Uterus (tissue), 3 donors: ENCODE measurements at regions not wholly inside any gene's neighbourhood (a gene's known extent, or its start where the extent isn't known, plus 50 kb on each side); places are given as distances from the start of the nearest gene placed in this dataset.

Experiments
- DNase-seq, 2 donors: peaks; one replicate each; pipeline ENCODE4 v3.0.0-alpha.2; 2019 to 2020
- H3K27ac ChIP-seq, 2 donors: fragments of 200-600 bp; sonication (generic); 1 replicate in 1 of 2; 2 replicates in 1 of 2; pipeline ENCODE4 v1.5.1; 2016 to 2018
- H3K27me3 ChIP-seq, 2 donors: fragments of 200-600 bp; sonication (generic); one replicate each; pipeline ENCODE4 v1.5.1; 2018 to 2019; ENCODE audit warnings: control low read depth in 1 of 2
- H3K36me3 ChIP-seq, 2 donors: fragments of 200-600 bp; sonication (generic); one replicate each; pipeline ENCODE4 v1.5.1; 2019; ENCODE audit warnings: control low read depth in 1 of 2
- H3K4me1 ChIP-seq, 2 donors: fragments of 200-600 bp; sonication (generic); one replicate each; pipeline ENCODE4 v1.5.1; 2018 to 2019; ENCODE audit warnings: control low read depth in 1 of 2
- H3K4me3 ChIP-seq, 2 donors: fragments of 200-600 bp; sonication (generic); 1 replicate in 1 of 2; 2 replicates in 1 of 2; pipeline ENCODE4 v1.5.1; 2018 to 2019; ENCODE audit warnings: mild to moderate bottlenecking in 1 of 2
- H3K9me3 ChIP-seq, 2 donors: fragments of 200-600 bp; sonication (generic); one replicate each; pipeline ENCODE4 v1.5.1; 2019; ENCODE audit warnings: control low read depth in 1 of 2
- POLR2A ChIP-seq, 2 donors: fragments of 450-650 bp; IDR thresholded peaks; one replicate each; pipeline ENCODE4 v1.6.1; 2016; ENCODE audit warnings: antibody characterized with exemption in 2 of 2, mild to moderate bottlenecking in 1 of 2, moderate library complexity in 1 of 2
- intact Hi-C: fragments of 100-400 bp; cut with DNase I; formaldehyde crosslinking; loops from one replicate; pipeline ENCODE4 v1.15.1; 2023; ENCODE audit warnings: low total_unique reads
- TF ChIP-seq, protein P1 (sequence below), 4 experiments: fragments of 200-600 bp in 2 of 4; fragments of 450-650 bp in 2 of 4; sonication (generic) in 2 of 4; IDR thresholded peaks; one replicate each; pipeline ENCODE4 v1.5.1; 2016 to 2019; ENCODE audit warnings: antibody characterized with exemption in 4 of 4, mild to moderate bottlenecking in 2 of 4, moderate library complexity in 1 of 4
- donor health status: DM: yes; HTN: yes; CAD: no.

GRCh38 chr4:127203562-127204200 lies 429.1 kb upstream of the INTU start:
- no peak for TF ChIP-seq POLR2A (IDR thresholded peaks at IDR 0.05)
- TF ChIP-seq, protein P1, sequence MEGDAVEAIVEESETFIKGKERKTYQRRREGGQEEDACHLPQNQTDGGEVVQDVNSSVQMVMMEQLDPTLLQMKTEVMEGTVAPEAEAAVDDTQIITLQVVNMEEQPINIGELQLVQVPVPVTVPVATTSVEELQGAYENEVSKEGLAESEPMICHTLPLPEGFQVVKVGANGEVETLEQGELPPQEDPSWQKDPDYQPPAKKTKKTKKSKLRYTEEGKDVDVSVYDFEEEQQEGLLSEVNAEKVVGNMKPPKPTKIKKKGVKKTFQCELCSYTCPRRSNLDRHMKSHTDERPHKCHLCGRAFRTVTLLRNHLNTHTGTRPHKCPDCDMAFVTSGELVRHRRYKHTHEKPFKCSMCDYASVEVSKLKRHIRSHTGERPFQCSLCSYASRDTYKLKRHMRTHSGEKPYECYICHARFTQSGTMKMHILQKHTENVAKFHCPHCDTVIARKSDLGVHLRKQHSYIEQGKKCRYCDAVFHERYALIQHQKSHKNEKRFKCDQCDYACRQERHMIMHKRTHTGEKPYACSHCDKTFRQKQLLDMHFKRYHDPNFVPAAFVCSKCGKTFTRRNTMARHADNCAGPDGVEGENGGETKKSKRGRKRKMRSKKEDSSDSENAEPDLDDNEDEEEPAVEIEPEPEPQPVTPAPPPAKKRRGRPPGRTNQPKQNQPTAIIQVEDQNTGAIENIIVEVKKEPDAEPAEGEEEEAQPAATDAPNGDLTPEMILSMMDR (IDR thresholded peaks at IDR 0.05), result no peak
- no peak overlapping the region for H3K4me3 ChIP-seq
- DNase-seq, result no peak

GRCh38 chr4:127204322-127204721 lies 428.4 kb upstream of the INTU start:
- no peak for TF ChIP-seq POLR2A (IDR thresholded peaks at IDR 0.05)
- TF ChIP-seq, protein P1 (IDR thresholded peaks at IDR 0.05), result no peak
- Histone ChIP-seq H3K27ac (no peak overlapping the region), H3K4me1 (no peaks in the 10 kb centered on the region), H3K9me3 (no peaks in the 10 kb centered on the region), H3K27me3 (no peaks in the 10 kb centered on the region), H3K4me3 (no peak overlapping the region), H3K36me3 (no peaks in the 10 kb centered on the region)
- intact Hi-C loops, result no loop called here
- DNase-seq, result no peak

More at GRCh38 chr4:127203562-127204200, 429.1 kb upstream of the INTU start:
- intact Hi-C loops, result no loop called here
- Histone ChIP-seq H3K4me1 (no peaks in the 10 kb centered on the region), H3K36me3 (no peaks in the 10 kb centered on the region), H3K27ac (no peak overlapping the region), H3K9me3 (no peaks in the 10 kb centered on the region), H3K27me3 (no peaks in the 10 kb centered on the region)

DNA sequence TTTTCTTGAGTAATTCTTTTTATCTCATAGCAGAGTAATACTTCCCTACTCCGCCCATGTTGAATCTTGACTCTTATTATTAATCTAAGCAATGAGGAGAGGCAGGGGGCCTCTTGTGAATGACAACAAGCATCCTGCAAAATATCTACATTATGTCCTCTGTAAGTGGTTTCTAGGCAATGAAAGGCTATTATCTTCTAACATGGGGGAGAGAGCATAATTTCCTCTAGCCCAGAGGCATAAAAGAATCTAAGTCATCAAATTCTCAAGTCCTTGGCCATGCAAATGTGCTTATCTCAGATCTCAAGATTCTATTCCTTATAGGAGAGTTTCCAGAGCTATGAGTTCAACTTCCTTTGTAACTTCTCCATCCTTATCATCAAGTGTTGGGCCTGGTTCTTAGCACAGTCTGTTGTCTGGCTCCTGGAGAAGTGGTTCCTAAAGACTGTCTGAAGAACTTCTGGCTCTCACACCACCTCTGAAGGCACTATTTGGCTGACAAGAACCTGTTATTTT lies 423.1 kb upstream of the INTU start:
- Histone ChIP-seq H3K36me3 (no peaks in the 10 kb centered on the region), H3K27me3 (no peaks in the 10 kb centered on the region), H3K4me1 (peaks cover 0 to 3% of the 10 kb centered on the region in 2 donors), H3K27ac (no peak overlapping the region), H3K4me3 (no peak overlapping the region), H3K9me3 (no peaks in the 10 kb centered on the region)
- no peak for DNase-seq
- no peak for TF ChIP-seq POLR2A (IDR thresholded peaks at IDR 0.05)
- TF ChIP-seq, protein P1 (IDR thresholded peaks at IDR 0.05), result no peak
- intact Hi-C loops, result no loop called here

DNA sequence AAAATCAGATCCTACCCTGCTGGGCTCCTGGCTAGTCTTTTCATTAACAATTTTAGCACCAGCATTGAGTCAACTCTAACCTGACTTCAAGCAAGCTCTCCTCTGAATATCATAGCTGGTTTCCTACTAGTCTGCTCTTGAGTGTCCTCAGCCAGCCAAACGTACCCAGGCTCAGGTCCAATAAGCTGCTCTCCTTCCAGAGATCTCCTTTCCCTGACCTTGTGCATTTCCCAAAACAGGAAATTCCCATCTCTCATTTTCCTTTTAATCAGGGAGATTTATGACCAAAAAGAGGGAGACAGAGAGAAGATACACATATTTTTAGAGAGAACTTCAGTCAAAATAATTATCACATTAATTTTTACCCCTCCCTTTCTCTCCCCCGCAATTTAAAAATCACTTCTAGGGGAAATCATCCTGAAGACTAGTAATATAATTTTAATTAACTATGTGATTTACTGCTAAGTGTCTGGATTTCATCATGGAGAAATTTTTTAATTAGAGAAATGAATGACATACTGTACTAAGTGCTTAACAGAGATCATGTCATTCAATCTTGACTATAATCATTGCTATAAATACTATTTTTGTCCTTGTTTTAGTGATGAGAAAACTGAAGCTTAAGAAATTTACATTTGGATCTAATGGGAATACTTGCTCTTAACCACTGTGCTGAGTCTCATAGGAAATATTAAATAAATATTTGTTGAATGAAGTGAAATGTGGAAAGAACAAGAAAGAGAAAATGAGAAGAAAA lies 421.7 kb upstream of the INTU start:
- TF ChIP-seq POLR2A (IDR thresholded peaks at IDR 0.05), result no peak
- TF ChIP-seq, protein P1 (IDR thresholded peaks at IDR 0.05), result no peak
- Histone ChIP-seq H3K36me3 (no peaks in the 10 kb centered on the region), H3K4me1 (peaks cover 0 to 3% of the 10 kb centered on the region in 2 donors), H3K27me3 (no peaks in the 10 kb centered on the region), H3K4me3 (no peak overlapping the region), H3K27ac (no peak overlapping the region), H3K9me3 (no peaks in the 10 kb centered on the region)
- intact Hi-C loops, result no loop called here
- peak in 1 of 2 donors; percentile 35 for DNase-seq
